Caco-2 (cell line): ENCODE measurements at regions not wholly inside any gene's neighbourhood (a gene's known extent, or its start where the extent isn't known, plus 50 kb on each side); places are given as distances from the start of the nearest gene placed in this dataset.

Source experiments
- BruUV-seq: library from RNA; stranded (reverse); fragments of 400-500 nt; replicated peaks from 2 replicates; lab custom pipeline; 2021; lab: Mats Ljungman, UMichigan
- CTCF ChIA-PET: fragments of 300-600 bp; sonication (Branson Sonifier 250); formaldehyde crosslinking; loops from one replicate; lab custom pipeline; 2022; ENCODE audit warnings: antibody characterized with exemption; lab: Charles Lee
- POLR2A ChIA-PET: fragments of 300-600 bp; sonication (Branson Sonifier 250); formaldehyde crosslinking; loops from one replicate; lab custom pipeline; 2022; ENCODE audit warnings: antibody characterized with exemption; lab: Charles Lee
- DNase-seq, 2 experiments: peaks; one replicate each; pipeline versions ENCODE4 v3.0.0 to v3.0.0-alpha.2; 2020 to 2022
- H3K27me3 ChIP-seq: replicated peaks from 2 replicates; pipeline ENCODE4 v1.6.0; 2011; ENCODE audit warnings: low read length; ENCODE audit not compliant: control insufficient read depth, insufficient read depth
- H3K36me3 ChIP-seq: 2 replicates; pipeline ENCODE4 v1.5.1; 2011; ENCODE audit warnings: low read length; ENCODE audit not compliant: control insufficient read depth, insufficient read depth
- H3K4me1 ChIP-seq: fragments of 250-450 bp; sonication (Bioruptor Pico); 2 replicates; pipeline ENCODE4 v1.5.1; 2020; ENCODE audit warnings: mild to moderate bottlenecking
- H3K4me3 ChIP-seq: 2 replicates; pipeline ENCODE4 v1.5.1; 2011; ENCODE audit warnings: low read depth, mild to moderate bottlenecking, control low read depth, low read length
- H3K9me3 ChIP-seq: fragments of 250-450 bp; sonication (Bioruptor Pico); 2 replicates; pipeline ENCODE4 v1.5.1; 2020; ENCODE audit warnings: mild to moderate bottlenecking, moderate library complexity
- H3K27ac Mint-ChIP-seq: one replicate; pipeline ENCODE4 v1.8.0; 2022; ENCODE audit warnings: mixed read lengths; ENCODE audit not compliant: unreplicated experiment
- H3K27me3 Mint-ChIP-seq: one replicate; pipeline ENCODE4 v1.8.0; 2022; ENCODE audit warnings: mixed read lengths; ENCODE audit not compliant: insufficient read depth, unreplicated experiment
- H3K36me3 Mint-ChIP-seq: one replicate; pipeline ENCODE4 v1.8.0; 2022; ENCODE audit warnings: mild to moderate bottlenecking, mixed read lengths; ENCODE audit not compliant: insufficient read depth, unreplicated experiment
- H3K4me1 Mint-ChIP-seq: one replicate; pipeline ENCODE4 v1.8.0; 2022; ENCODE audit warnings: low read depth, mixed read lengths; ENCODE audit not compliant: unreplicated experiment
- H3K4me3 Mint-ChIP-seq: one replicate; pipeline ENCODE4 v1.8.0; 2022; ENCODE audit warnings: mild to moderate bottlenecking, moderate library complexity, mixed read lengths; ENCODE audit not compliant: unreplicated experiment
- H3K9me3 Mint-ChIP-seq: one replicate; pipeline ENCODE4 v1.8.0; 2022; ENCODE audit warnings: mixed read lengths; ENCODE audit not compliant: unreplicated experiment
- intact Hi-C: fragments of 100-400 bp; cut with micrococcal nuclease; formaldehyde crosslinking; loops from one replicate; pipeline ENCODE4 v1.10.0; 2022; ENCODE audit not compliant: unreplicated experiment
- TF ChIP-seq, protein P1 (sequence below), 2 experiments: fragments of 200-600 bp in 1 of 2; IDR thresholded peaks; 1 replicate in 1 of 2; 2 replicates in 1 of 2; pipeline versions ENCODE4 v1.5.1 to v1.8.0; 2011 to 2022; ENCODE audit warnings: antibody characterized with exemption in 1 of 2, control low read depth in 1 of 2, inconsistent platforms in 1 of 2, low read depth in 1 of 2, low read length in 1 of 2, mild to moderate bottlenecking in 1 of 2, moderate library complexity in 1 of 2; ENCODE audit not compliant: insufficient read depth in 1 of 2, severe bottlenecking in 1 of 2, unreplicated experiment in 1 of 2

DNA sequence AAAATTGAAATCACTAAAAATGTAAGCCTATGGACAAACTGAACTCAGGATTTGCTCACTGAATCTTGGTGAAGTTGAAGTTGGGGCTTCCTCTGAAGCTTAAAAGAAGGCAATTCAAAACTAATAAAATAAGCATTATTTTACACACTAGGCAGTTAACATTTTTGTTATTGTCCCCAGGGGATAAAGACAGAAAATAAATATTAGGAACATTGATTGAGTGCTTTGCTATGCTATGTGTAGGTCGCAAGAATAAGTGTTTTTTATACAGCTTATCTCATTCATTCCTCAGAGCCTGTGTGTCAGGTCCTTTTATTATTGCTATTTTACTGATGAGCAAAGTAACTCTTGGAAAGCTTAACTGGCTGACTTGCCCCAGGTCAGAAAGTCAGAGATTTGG is 82.2 kb downstream of the ZNF608 start:
- intact Hi-C loops, result loop anchor here (5.0 kb wide), 2 partner anchors 223 to 348 kb away; no protein-coding TSS in a partner anchor
- Mint-ChIP-seq H3K9me3 (no peaks in the 10 kb centered on the region), H3K27ac (no peak overlapping the region), H3K27me3 (no peaks in the 10 kb centered on the region), H3K36me3 (peaks cover 9% of the 10 kb centered on the region), H3K4me1 (peaks cover 28% of the 10 kb centered on the region), H3K4me3 (no peak overlapping the region)
- TF ChIP-seq, protein P1, sequence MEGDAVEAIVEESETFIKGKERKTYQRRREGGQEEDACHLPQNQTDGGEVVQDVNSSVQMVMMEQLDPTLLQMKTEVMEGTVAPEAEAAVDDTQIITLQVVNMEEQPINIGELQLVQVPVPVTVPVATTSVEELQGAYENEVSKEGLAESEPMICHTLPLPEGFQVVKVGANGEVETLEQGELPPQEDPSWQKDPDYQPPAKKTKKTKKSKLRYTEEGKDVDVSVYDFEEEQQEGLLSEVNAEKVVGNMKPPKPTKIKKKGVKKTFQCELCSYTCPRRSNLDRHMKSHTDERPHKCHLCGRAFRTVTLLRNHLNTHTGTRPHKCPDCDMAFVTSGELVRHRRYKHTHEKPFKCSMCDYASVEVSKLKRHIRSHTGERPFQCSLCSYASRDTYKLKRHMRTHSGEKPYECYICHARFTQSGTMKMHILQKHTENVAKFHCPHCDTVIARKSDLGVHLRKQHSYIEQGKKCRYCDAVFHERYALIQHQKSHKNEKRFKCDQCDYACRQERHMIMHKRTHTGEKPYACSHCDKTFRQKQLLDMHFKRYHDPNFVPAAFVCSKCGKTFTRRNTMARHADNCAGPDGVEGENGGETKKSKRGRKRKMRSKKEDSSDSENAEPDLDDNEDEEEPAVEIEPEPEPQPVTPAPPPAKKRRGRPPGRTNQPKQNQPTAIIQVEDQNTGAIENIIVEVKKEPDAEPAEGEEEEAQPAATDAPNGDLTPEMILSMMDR (IDR thresholded peaks at IDR 0.05; ENCODE audit: insufficient read depth in 1 of 2, low read depth in 1 of 2, low read length in 1 of 2, severe bottlenecking in 1 of 2, unreplicated experiment in 1 of 2), result no peak
- H3K4me1 ChIP-seq, result peaks cover 52% of the 10 kb centered on the region
- no peaks in the 10 kb centered on the region for H3K9me3 ChIP-seq
- no peaks in the 10 kb centered on the region for H3K27me3 ChIP-seq
- DNase-seq, result no peak
- no peak overlapping the region for H3K4me3 ChIP-seq
- no peaks in the 10 kb centered on the region for H3K36me3 ChIP-seq
- POLR2A ChIA-PET, result no interaction called here
- BruUV-seq, result no TSS peak
- CTCF ChIA-PET, result interaction anchor here (0.6 kb wide), 1 partner anchor 154 kb away, joined by 4 read pairs; no protein-coding TSS in a partner anchor

DNA sequence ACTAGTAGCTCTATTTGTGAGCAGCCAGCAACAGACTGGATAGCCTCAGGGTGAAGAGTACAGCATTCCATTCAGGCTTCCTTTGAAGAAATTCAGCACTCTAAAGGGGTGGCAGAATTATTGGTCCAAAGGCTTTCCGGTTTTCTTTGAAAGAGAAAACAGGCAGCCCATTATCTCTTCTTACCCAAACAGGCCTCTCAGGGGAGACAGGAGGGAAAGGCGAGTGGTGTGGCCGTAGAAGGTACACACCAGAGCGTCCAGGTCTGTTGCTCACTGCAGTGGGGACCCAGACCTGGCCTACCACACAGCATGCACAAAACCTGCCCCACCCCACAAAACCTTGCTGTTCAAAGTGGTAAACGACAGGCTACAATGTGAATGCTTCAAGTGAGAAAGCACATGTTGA is 83.3 kb downstream of the ZNF608 start:
- Histone ChIP-seq H3K4me3 (no peak overlapping the region), H3K36me3 (no peaks in the 10 kb centered on the region), H3K4me1 (peaks cover 62% of the 10 kb centered on the region), H3K27me3 (no peaks in the 10 kb centered on the region), H3K9me3 (no peaks in the 10 kb centered on the region)
- Mint-ChIP-seq H3K4me1 (peaks cover 19% of the 10 kb centered on the region), H3K27ac (peak overlapping the region; percentile 96), H3K36me3 (peaks cover 9% of the 10 kb centered on the region), H3K9me3 (no peaks in the 10 kb centered on the region), H3K27me3 (no peaks in the 10 kb centered on the region), H3K4me3 (peak overlapping the region; percentile 65)
- DNase-seq, result peak; percentile 75 to 84
- POLR2A ChIA-PET, result interaction anchor here (0.6 kb wide), 1 partner anchor 86 kb away, joined by 4 read pairs; no protein-coding TSS in a partner anchor
- BruUV-seq, result no TSS peak
- intact Hi-C loops, result loop anchor here (1.0 to 5.0 kb wide), 3 partner anchors 12 to 349 kb away; no protein-coding TSS in a partner anchor
- CTCF ChIA-PET, result no interaction called here
- TF ChIP-seq, protein P1 (IDR thresholded peaks at IDR 0.05; ENCODE audit: insufficient read depth in 1 of 2, low read depth in 1 of 2, low read length in 1 of 2, severe bottlenecking in 1 of 2, unreplicated experiment in 1 of 2), result no peak

GRCh38 chr5:124662181-124662781 is 84.2 kb downstream of the ZNF608 start:
- Mint-ChIP-seq H3K4me3 (peak overlapping the region; percentile 65), H3K27me3 (no peaks in the 10 kb centered on the region), H3K27ac (peak overlapping the region; percentile 96), H3K9me3 (no peaks in the 10 kb centered on the region), H3K4me1 (peaks cover 19% of the 10 kb centered on the region), H3K36me3 (peaks cover 9% of the 10 kb centered on the region)
- Histone ChIP-seq H3K36me3 (no peaks in the 10 kb centered on the region), H3K27me3 (no peaks in the 10 kb centered on the region), H3K9me3 (no peaks in the 10 kb centered on the region), H3K4me3 (no peak overlapping the region; the same call in 1 of the 2 replicates), H3K4me1 (peaks cover 70% of the 10 kb centered on the region)
- BruUV-seq, result no TSS peak
- TF ChIP-seq, protein P1 (IDR thresholded peaks at IDR 0.05; ENCODE audit: insufficient read depth in 1 of 2, low read depth in 1 of 2, low read length in 1 of 2, severe bottlenecking in 1 of 2, unreplicated experiment in 1 of 2), result no peak
- ChIA-PET POLR2A (interaction anchor here (1.8 kb wide), 1 partner anchor 87 kb away, joined by 8 read pairs; no protein-coding TSS in a partner anchor), CTCF (no interaction called here)
- DNase-seq, result peak; percentile 65 to 86
- intact Hi-C loops, result loop anchor here (1.0 to 5.0 kb wide), 3 partner anchors 225 to 350 kb away; no protein-coding TSS in a partner anchor
